DMS53 (cell line): ENCODE measurements at regions not wholly inside any gene's neighbourhood (a gene's known extent, or its start where the extent isn't known, plus 50 kb on each side); places are given as distances from the start of the nearest gene placed in this dataset.
A peak's percentile ranks its signal among the peaks of the same experiment; 100 is the strongest.

Experiments
- DNase-seq: peaks from one replicate; lab custom pipeline; 2025; lab: John Stamatoyannopoulos, UW

DNA sequence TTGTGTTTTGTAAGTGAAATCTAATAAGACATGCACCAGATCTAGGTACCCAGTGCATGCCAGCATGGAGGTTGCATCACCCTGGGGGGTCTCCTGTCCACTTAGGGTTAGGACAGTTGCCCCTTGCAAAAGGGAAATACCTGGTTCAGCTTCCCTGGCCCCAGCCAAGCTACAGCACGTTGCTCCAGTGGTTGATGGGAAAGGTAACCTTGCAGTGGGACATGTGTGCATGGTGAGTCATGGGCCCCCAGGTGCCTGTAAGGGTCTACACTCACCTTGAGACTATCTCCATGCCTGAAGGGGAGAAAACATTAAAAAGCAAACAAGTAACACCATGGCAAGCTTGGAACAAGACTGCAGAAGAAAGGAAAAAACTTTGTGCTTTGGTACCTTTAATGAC, 143.9 kb downstream of the LSM5 start:
- DNase-seq = no peak

DNA sequence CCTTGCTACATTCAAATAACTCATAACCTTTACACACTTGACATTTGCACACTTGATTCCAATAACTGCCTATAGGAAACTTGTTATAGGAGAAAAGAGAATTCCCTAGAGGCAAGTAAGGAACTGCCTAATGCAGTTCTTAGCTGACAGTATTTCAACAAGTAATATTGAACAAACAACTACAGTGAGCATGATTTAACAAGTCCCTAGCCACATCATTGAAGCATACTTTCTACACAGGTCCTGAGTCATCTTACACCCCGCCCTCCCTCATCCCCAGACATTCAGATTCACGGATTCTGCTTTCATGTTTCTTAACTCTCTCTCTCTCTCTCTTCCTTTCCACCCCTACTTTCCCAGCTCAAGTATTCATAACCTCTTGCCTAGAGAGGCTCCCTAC, 153.5 kb downstream of the LSM5 start:
- DNase-seq = no peak

DNA sequence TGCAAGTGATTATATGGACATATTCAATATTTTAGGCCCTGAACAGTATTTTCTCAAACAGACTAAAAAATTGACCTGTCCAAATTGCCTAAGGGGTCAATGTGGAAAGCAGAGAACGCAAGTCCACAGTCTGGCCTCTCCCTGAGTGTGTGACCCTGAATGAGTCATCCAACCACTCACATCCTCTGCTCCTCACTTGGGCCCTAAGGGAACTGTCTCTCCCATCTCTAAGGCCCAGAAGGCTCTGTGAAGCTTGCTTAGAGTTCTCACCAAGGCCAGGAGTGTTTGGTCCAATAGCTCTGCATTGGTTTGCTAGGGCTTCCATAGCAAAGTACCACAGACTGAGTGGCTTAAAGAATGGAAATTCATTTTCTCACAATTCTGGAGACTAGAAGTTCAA, 155.1 kb downstream of the LSM5 start:
- DNase-seq = peak; percentile 34

DNA sequence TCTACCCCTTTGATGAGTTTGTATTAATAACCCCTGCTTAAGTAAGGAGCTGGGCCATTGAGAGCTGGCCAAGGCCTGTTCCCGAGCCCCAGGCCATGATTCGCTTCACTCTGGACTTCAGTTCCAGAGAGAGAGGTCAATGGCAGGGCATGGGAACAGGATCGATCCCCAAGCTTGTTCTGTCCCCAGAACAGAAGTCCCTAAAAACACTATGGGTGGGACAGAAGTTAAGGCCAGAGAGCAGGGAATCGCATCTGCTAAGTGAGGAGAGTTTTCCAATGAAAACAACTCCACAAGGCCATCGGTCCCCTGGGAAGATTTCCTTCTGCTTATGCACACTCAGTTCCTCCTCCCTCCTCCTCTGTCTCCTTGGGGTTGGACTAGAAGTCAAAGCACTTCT, 159.6 kb downstream of the LSM5 start:
- no peak for DNase-seq

DNA sequence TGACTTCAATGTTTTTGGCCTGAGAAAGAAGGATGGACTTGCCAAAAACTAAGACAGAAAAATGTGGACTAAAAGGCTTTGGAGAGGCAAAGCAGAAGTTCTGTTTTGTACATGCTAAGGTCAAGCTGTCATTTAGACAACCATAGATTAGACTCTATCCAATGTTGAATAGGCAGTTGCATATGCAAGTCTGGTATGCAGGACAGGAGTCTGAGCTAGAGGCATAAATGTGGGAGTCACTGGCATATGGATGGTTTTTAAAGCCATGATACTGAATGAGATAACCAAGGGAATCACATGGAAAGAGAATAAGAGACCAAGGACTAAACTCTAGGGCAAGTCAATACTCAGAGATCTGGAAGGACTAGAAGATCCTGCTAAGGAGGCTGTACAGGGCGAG, 164.1 kb downstream of the LSM5 start:
- DNase-seq = no peak

DNA sequence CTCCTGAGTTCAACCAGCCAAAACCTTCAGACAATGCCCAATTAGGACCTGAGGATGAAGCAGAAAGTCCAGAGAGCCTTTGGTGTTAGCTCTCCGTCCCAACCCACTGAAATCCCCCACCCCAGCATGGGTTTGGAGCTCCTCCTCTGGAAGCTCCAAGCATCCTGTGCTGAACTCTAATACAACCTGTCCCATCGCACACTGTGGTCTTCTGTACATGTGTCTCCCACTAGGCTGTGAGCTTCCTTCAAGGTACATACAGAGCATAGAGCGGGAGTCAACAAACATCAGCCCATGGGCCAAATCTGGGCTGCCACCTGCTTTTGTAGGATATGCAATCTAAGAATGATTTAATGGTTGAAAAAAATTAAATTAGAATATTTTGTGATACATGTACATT, 166.5 kb downstream of the LSM5 start:
- no peak for DNase-seq

DNA sequence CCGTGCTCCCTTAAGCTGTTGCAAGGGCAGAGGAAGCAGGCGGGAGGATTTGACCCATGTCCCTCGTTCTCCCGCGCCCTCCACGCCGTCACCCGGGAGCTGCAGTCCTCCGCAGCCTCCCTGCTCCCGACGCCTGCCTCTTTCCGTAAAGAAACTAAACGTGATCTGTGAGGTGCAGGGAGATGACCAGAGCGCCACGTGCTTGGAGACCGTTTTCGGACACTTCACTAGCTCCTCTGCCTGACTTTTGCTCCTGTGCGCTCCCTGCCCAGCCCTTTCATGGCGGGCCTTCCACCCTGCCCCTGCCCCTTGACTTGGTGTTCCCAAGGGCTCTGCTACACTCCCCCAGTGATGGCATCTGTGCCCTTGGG, 171.2 kb downstream of the LSM5 start:
- no peak for DNase-seq

DNA sequence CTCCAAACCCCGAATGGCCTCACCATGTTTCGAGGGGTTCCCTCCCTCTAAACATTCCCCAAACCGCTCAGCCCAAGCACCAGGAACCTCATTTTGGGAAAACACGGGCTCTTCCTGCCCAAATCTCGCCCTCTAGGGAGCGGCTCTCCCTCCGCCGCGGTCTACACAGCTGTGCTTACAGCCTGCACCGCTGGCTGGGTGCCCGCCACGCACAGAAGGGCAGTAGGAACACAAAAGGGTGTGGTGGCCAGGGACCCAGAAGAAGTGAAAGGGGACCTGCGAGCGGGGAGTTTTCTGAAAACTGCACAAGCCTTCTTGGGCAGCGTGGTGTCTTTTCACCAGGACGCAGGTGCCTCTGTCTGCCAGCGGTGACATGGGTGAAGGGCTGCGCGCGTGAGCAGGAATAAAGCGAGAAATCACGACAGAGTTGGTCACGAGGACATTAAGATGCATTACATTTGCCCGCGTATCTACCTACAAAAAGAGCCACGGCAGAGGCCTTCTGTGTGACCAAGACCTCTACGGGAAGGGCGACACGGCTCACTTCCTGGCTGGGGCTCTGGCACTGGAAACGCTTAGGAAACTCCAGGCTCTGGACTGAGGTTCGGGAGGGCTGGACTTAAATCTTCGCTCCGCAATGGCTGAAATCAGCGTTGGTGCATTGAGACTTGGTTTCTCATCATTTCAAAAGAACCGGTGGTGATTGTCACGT, 171.7 kb downstream of the LSM5 start:
- peak; percentile 77 for DNase-seq

DNA sequence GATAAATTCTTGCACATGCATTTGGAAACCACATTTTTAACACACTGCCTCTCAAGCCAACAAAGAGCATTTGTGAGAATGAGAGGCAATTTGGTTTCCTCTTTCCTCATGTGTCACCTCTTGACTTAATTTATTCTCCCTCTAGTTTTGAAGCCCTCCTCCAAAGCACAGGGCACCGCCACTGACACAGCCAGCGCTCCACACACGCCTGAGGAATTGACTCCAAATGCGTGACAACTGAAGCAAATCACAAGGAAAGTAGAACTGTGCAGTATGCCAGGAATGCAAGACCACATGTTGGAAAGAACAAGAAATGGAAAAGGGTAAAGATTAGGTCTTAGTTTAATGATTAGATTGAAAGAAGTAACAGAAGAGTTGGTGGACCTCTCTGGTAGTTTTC, 173.3 kb downstream of the LSM5 start:
- DNase-seq = no peak

DNA sequence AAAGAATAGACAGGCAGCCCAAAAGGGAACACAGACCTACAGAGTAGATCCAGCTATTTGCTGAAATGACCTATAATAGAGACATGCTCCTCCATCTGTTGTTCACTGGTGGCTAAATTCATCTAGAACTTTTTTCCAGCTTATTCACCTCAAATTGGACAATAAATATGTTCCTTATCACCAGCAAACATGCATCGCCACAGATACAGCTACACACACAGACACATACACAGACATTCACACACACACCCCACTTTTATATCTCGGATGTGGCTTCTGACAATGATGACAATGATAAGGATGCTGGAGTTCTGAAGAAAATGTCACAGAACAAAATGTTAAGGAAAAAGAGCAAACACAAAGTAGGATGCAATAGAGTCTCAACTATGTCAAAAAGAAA, 175.4 kb downstream of the LSM5 start:
- no peak for DNase-seq

DNA sequence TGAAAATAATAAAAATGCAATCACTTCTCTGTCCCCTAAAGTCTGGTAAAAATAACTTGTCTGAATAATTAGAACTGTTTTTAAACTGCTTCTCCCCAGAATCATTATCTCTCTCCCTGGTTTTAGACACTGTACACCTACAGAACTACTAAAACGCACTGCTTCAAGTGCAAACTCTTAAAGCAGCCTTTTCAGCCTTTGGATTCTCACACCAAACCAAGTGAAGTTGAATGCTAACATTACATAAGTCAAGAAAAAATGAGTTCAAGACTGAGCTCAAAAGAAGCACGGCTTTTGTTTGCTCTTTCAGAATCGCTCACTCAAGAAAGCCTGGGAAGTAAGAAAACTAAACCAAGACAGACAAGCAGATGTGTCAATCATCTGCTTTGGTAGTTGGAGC, 188.8 kb downstream of the LSM5 start:
- no peak for DNase-seq

DNA sequence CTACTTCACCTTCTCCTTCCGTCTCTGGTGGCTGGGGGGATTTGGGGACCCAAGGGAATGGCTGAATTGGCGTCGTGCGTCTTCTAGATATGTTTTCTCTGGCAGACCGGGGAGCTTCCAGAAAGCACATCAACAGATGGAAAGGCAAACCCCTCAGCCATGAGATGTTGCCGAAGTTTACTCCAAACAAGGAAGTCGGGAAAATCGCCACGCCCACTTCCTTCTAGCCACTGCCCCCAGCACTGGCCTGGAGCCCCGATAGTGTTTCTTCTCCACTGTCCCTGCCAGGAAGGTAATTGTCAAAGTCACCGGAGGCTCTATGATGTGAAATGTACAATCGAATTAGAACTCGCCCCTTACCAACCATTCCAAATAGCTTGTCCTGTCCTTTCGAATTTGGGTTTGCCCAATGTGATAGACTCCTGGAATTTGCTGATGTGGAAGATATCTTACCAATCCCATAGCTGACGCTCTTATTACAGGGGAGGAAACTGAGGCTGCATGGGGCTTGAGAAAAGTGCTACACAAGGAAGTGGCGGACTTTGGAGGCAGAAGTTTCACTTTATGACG, 191.0 kb downstream of the LSM5 start:
- peak; percentile 70 for DNase-seq

DNA sequence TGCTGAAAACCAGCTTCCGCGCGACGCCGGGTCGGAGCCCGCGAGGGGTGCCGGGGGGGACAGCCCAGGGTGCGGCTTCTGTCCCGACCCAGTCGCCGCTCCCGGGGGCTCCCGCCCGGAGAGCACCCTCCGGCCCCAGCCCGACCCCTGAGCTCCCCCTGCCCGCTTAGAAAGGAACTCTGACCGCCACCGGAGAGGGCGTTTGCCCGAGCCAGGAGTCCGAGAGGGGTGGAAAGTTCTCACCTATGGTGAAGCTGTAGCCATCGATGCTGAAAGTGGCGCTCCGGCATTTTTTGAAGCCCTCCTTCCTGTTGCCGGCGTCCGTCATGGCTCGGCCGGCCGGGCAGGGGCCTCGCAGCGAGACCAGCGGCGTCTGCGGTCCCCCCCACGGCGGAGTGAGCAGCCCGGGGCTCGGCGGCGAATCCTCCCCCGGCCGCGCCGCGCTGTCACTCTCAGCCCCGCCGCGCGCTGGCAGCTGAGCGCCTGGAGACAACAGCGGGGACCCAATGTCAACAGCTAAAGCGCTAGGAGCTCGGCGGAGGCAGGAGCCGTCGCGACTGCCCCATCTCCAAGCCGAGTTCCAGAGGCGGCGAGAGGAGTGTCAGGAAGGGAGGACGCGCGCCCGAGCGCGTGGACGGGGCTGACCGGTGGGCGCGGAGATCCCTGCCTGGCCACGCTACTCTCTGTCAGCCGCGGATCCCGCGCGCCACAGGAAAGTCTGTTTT, 191.6 kb downstream of the LSM5 start:
- peak; percentile 74 for DNase-seq

DNA sequence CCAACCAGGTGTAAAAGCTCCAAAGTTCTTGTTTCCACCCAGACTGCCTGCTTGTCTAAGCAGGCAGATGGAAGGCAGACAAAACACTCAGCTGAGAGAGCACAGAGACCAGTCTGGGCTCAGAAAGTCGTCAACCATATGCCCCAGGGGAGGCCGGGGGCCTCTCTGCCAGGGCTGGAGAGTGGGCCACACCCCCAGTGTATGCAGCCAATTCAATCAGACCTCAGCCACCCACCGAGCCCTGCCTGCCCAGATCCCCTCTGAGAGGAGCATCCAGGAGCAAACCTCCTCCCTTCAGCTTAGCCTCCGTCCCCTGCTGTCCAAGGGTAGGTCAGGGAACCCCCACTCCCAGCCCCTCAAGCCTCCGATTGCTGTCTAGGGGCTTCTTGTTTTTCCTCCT, 196.3 kb downstream of the LSM5 start:
- DNase-seq = no peak

DNA sequence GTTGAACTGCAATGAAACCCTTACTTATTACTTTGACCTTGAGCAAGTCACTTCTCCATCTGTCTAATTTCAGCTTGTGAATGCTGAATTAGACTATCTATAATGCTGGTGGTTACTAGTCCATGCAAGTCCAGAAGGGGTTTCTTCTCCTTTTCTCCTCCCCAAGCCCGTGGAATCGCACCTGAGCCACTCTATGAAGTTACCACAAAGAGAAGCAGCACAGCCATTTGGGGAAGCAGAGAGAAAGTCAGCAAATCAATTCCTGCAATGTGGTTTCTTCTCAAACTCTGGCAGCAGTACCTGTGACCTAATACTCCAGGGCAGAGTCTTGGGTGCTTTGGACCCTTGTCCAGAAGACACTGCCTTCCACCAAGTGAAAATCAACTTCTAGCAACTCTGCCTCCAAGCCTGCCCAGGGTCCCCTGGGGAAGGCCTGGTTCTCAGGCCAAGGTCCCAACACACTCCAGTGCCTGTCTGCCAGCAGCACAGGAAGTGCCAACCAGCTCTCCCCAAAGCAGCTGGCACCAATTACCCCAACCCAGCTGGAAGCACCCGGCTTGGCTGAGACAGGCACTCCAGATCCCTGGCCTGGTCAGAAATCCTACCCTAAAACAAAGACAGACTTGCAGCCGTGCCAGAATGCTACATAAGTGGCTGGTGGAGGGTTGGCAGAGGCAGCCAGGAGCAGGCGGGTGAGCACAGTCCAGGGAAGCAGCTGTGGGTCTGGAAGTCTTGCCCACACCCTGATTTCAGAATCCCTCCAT, 200.3 kb downstream of the LSM5 start:
- DNase-seq = no peak

DNA sequence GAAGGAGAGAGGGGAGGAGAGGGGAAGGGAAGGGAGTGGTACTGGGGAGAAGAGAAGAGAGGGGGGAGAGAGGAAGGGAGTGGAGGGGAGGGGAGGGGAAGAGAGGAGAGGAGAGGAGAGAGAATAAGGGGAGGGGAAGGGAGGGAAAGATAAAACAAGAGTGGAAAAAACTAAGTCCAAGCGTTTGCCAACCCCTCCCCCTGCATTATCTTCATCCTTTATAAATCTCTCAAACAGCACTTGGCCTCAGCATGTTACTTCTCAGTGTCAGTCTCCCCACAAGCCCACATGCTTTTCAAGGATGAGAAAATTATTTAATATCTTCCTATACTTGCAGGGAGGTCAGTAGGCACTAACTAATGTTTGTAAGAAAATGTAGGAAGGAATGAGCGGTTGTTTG, 204.5 kb downstream of the LSM5 start:
- DNase-seq = no peak

DNA sequence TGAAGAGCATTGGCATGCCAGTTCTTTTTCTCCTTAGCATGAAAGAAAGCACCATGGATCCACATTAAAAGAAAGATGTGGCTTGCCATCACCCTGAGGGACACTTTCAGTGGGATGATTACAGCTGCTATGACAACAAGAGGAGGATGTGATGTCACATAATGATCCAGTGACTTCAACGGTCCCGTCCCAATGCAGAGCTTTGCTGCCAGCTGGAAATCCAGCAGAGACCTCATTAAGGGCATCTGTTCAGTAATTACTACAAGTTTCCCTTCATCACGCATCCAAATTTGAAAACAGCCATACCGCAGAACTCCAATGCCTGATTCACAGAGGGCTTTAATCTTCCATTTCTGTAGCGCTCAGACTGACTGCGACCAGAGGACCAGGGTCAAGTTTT, 206.6 kb downstream of the LSM5 start:
- DNase-seq = no peak

DNA sequence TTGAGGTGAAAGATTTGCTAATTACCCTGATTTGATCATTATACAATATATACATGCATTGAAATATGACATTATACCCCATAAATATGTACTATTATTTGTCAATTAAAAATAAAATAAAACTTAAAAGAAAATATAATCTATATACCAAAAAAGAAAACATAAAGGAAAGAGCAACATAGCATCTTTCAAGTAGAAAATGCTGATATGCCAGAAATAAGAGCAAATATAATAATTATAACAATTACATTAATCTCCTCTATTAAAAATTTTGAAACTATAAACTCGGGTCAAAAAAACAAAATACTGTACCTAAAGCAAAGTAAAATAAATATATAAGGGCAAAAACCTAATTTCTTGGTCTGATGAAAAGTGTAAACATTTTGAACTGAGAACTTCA, 209.3 kb upstream of the PDE1C start:
- no peak for DNase-seq

DNA sequence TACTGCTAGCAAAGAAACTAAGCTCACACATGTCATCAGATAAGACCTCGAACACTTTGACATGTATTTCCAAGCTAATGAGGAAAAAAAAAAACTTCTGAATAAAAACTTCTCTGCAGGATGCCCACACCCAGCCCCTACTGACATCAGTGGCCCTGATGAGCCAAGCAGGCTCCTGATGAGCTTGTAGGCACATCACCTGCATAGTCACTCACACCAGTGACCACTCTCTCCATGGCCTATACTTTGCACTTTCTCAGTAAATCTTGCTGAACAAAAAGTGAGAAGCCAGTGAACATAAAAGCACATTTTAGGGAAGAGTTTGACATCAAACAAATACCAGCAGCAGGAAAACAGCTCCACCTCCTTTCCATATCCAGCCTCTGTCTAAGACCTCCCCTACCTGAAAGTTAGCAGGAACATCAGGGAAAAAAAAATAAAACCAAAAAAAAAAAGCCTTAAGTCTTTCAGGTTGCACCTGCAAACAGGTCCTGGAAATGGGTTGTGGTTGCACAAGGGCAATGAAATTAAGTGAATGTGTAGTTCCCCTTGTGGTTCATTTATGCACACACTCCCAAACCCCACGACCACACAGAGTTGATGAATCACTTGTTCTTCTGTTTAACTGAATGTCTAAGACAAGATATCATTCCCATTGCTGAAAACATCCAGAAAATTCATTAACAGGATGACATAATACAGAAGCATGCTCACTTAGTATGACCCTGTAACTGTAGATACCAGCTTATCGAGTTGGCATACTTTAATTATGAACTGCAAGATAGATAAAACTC, 205.2 kb upstream of the PDE1C start:
- DNase-seq = no peak

DNA sequence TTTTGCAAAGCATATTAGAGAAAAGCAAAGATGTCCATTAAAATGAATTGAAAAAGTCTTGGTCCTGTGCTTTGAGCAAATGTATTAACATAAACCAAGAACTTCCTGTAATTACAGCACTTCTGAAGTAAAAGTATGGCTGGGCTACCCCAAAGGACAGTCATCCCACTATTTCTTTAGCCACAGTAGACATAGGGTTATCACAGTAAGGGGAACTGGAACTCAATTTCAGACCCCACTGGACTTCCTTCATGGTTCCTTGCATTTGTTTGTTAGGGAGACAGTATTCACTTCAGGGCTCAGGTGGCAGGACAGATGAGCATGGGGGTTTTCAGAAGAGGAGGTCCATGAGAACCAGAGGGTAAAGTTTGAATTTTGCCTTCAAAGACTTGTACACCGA, 203.1 kb upstream of the PDE1C start:
- DNase-seq = no peak

DNA sequence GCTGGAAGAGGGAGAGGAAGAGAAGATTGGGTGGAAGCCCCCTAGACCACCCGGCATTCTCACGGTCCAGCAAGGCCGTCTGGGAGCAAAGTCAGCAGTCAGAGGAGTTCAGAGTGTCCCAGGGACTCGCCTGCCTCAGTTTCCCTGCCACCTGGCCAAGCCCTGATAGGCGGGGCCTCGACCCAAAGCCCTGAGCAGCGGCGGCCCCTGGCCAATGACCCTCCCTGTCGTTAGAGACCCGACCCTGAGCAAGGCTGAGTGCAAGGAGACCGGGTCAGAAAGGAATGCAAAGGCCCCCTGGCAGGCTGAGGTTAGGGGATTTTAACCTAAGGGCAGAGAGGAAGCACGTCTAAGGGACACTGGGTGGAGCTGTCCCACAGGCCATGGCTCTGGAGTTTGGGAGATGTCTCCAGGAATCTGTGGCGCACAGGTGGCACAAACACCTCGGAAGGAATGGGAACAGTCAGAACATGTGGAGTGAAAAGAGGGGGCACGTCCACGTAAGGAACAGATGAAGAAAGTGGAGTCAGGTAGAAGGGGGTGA, 196.8 kb upstream of the PDE1C start:
- DNase-seq = peak; percentile 31
